ENCODE measurements at regions not wholly inside any gene's neighbourhood (a gene's known extent, or its start where the extent isn't known, plus 50 kb on each side); places are given as distances from the start of the nearest gene placed in this dataset.

DNA sequence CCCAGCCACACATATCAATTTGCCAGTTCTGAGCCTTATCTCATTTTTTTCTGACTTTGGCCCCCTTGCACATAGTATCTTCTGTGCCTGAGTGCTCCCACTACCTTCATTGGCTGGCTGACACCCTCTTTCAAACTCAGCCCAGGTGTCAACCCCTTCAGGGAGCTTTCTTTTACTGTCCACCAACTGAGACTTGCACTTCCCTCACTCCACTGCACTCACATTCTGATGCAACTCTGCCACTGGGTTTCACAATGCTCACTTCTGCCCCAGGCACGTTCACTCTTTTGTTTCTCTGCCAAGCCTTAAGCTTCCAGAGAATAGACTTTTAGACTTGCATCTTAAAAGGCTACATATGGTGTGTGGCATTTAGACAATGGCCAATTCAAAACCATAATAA is 101.5 kb upstream of the CBLB start:
- Histone ChIP-seq H3K36me3 (no peaks in the 10 kb centered on the region), H3K27ac (no peak overlapping the region), H3K4me3 (no peak overlapping the region), H3K27me3 (no peaks in the 10 kb centered on the region), H3K9me3 (no peaks in the 10 kb centered on the region), H3K4me1 (no peaks in the 10 kb centered on the region)
- no peak for TF ChIP-seq POLR2A (IDR thresholded peaks at IDR 0.05)
- TF ChIP-seq, protein P1, sequence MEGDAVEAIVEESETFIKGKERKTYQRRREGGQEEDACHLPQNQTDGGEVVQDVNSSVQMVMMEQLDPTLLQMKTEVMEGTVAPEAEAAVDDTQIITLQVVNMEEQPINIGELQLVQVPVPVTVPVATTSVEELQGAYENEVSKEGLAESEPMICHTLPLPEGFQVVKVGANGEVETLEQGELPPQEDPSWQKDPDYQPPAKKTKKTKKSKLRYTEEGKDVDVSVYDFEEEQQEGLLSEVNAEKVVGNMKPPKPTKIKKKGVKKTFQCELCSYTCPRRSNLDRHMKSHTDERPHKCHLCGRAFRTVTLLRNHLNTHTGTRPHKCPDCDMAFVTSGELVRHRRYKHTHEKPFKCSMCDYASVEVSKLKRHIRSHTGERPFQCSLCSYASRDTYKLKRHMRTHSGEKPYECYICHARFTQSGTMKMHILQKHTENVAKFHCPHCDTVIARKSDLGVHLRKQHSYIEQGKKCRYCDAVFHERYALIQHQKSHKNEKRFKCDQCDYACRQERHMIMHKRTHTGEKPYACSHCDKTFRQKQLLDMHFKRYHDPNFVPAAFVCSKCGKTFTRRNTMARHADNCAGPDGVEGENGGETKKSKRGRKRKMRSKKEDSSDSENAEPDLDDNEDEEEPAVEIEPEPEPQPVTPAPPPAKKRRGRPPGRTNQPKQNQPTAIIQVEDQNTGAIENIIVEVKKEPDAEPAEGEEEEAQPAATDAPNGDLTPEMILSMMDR (IDR thresholded peaks at IDR 0.05): no peak
- no peak for DNase-seq
- intact Hi-C loops (cut with DNase I; ENCODE audit: low total_unique reads): no loop called here

DNA sequence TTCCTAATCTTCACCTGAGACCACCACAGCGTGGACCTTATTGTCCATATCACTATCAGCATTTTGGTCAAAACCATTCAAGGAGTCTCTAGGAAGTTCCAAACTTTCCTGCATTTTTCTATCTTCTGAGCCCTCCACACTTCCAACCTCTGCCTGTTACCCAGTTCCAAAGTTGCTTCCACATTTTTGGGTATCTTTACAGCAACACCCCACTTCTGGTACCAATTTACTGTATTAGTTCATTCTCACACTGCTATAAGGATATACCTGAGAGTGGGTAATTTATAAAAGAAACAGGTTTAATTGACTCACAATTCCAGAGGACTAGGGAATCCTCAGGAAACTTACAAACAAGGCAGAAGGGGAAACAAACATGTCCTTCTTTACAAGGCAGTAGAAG is 103.3 kb upstream of the CBLB start:
- H3K9me3 ChIP-seq: no peaks in the 10 kb centered on the region
- intact Hi-C loops (cut with DNase I; ENCODE audit: low total_unique reads): no loop called here
- no peaks in the 10 kb centered on the region for H3K27me3 ChIP-seq
- no peaks in the 10 kb centered on the region for H3K4me1 ChIP-seq
- H3K27ac ChIP-seq: no peak overlapping the region
- DNase-seq: no peak
- no peaks in the 10 kb centered on the region for H3K36me3 ChIP-seq
- no peak for TF ChIP-seq POLR2A (IDR thresholded peaks at IDR 0.05)
- TF ChIP-seq, protein P1 (IDR thresholded peaks at IDR 0.05): no peak
- H3K4me3 ChIP-seq: no peak overlapping the region

DNA sequence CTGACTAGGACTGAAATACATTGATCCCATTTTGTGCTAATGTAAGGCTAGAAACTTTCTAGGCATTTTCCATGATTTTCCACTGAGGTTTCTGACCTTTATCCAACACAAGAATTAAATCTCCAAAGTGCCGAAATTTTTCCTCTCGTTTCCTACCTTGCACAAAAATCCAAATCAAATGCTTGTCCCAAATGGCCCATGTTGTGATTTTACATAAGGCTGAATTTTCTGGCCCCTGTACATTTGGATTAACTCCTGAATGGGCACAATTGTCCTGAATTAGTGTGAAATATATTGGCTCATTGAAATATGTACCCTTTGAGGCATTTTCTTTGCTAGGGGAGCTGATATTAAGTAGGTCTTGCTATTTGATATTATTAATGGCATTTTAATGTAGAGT is 105.6 kb upstream of the CBLB start:
- no peaks in the 10 kb centered on the region for H3K4me1 ChIP-seq
- H3K27ac ChIP-seq: no peak overlapping the region
- intact Hi-C loops (cut with DNase I; ENCODE audit: low total_unique reads): no loop called here
- H3K36me3 ChIP-seq: no peaks in the 10 kb centered on the region
- no peak for TF ChIP-seq POLR2A (IDR thresholded peaks at IDR 0.05)
- TF ChIP-seq, protein P1 (IDR thresholded peaks at IDR 0.05): no peak
- DNase-seq: no peak
- H3K9me3 ChIP-seq: no peaks in the 10 kb centered on the region
- no peaks in the 10 kb centered on the region for H3K27me3 ChIP-seq
- H3K4me3 ChIP-seq: no peak overlapping the region

DNA sequence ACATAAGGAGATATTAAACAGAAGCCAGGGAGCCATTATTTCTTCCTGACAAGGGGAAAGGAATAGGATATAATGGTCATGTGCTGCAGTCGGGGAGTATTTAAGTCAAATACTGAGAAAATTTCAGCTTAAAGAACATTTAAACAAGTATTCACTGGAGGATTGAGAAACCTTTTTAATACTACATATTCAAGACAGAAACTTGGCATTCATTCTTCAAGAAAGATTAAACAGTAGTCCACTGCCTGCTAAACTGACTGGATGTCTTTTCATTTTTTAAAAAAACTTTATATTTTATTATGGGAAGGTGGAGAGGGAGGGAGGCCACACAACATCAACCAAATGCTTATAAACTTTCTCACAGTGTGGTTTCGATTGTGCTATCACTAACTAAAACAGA is 107.4 kb upstream of the CBLB start:
- intact Hi-C loops (cut with DNase I; ENCODE audit: low total_unique reads): no loop called here
- TF ChIP-seq, protein P1 (IDR thresholded peaks at IDR 0.05): no peak
- no peak for TF ChIP-seq POLR2A (IDR thresholded peaks at IDR 0.05)
- H3K27ac ChIP-seq: no peak overlapping the region

DNA sequence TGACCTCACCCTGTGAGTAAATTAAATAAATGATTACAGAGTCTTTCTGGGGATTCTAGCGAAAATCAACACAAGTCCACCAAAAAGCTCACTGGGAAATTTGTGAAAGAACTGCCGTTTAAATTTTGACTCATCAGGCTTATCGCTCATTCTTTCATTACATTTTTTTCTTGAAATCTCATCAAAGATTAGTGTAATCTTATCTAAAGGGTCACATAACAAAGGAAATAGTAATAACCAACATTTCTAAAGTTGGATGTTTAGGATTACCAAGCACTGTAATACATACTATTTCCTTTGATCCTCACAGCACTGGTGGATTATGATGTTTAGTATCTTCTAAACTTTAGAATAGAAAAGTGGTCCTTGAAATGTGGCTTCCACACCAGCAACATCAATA is 111.1 kb upstream of the CBLB start:
- no peaks in the 10 kb centered on the region for H3K9me3 ChIP-seq
- H3K36me3 ChIP-seq: no peaks in the 10 kb centered on the region
- H3K27ac ChIP-seq: no peak overlapping the region
- H3K4me1 ChIP-seq: no peaks in the 10 kb centered on the region
- H3K27me3 ChIP-seq: no peaks in the 10 kb centered on the region
- no peak for DNase-seq
- no peak overlapping the region for H3K4me3 ChIP-seq
- TF ChIP-seq, protein P1 (IDR thresholded peaks at IDR 0.05): no peak
- no peak for TF ChIP-seq POLR2A (IDR thresholded peaks at IDR 0.05)
- intact Hi-C loops (cut with DNase I; ENCODE audit: low total_unique reads): no loop called here

More for the DNA sequence above, 107.4 kb upstream of the CBLB start:
- Histone ChIP-seq H3K4me1 (no peaks in the 10 kb centered on the region), H3K36me3 (no peaks in the 10 kb centered on the region), H3K27me3 (no peaks in the 10 kb centered on the region), H3K9me3 (no peaks in the 10 kb centered on the region), H3K4me3 (no peak overlapping the region)
- DNase-seq: no peak

Measured in uterus (tissue), 3 donors.